GM18505 (cell line): ENCODE measurements at regions not wholly inside any gene's neighbourhood (a gene's known extent, or its start where the extent isn't known, plus 50 kb on each side); places are given as distances from the start of the nearest gene placed in this dataset.
A peak's percentile ranks its signal among the peaks of the same experiment; 100 is the strongest.

ENCODE experiments used
- ATAC-seq: cut with Tn5 transposase; IDR thresholded peaks from one replicate; pipeline ENCODE4 v1.9.1; 2021; ENCODE audit not compliant: unreplicated experiment
- POLR2A ChIP-seq: IDR thresholded peaks from 4 replicates; pipeline ENCODE4 v1.6.1; 2011; ENCODE audit warnings: borderline replicate concordance; ENCODE audit not compliant: insufficient read depth, insufficient read length; ENCODE audit errors: extremely low read depth

GRCh38 chr4:166635367-166635766 is 598.9 kb downstream of the SPOCK3 start:
- ATAC-seq, result no peak
- TF ChIP-seq POLR2A, result no peak

GRCh38 chr4:166637816-166638215 is 596.5 kb downstream of the SPOCK3 start:
- no peak for ATAC-seq
- TF ChIP-seq POLR2A, result no peak

- TF ChIP-seq POLR2A, result no peak
- ATAC-seq, result no peak
Measured at GRCh38 chr4:166655231-166655630, 579.1 kb downstream of the SPOCK3 start.

GRCh38 chr4:166655705-166656104 is 578.6 kb downstream of the SPOCK3 start:
- TF ChIP-seq POLR2A, result no peak
- no peak for ATAC-seq

- no peak for ATAC-seq
Measured at GRCh38 chr4:166657261-166657660, 577.0 kb downstream of the SPOCK3 start.

GRCh38 chr4:166658585-166658984 is 575.7 kb downstream of the SPOCK3 start:
- peak; percentile 27 for ATAC-seq
- no peak for TF ChIP-seq POLR2A

More at GRCh38 chr4:166657261-166657660, 577.0 kb downstream of the SPOCK3 start:
- no peak for TF ChIP-seq POLR2A

- peak; percentile 97 for ATAC-seq
- TF ChIP-seq POLR2A, result no peak
Measured at GRCh38 chr4:166662266-166662843, 571.9 kb downstream of the SPOCK3 start.

- ATAC-seq, result no peak
- no peak for TF ChIP-seq POLR2A
Measured at GRCh38 chr4:166670341-166670740, 564.0 kb downstream of the SPOCK3 start.

- TF ChIP-seq POLR2A, result no peak
- ATAC-seq, result no peak
Measured at GRCh38 chr4:166673911-166674310, 560.4 kb downstream of the SPOCK3 start.

GRCh38 chr4:166675411-166675810 is 558.9 kb downstream of the SPOCK3 start:
- no peak for ATAC-seq
- TF ChIP-seq POLR2A, result no peak

- ATAC-seq, result no peak
- no peak for TF ChIP-seq POLR2A
Measured at GRCh38 chr4:166680796-166681195, 553.5 kb downstream of the SPOCK3 start.

- no peak for ATAC-seq
- TF ChIP-seq POLR2A, result no peak
Measured at GRCh38 chr4:166682200-166682599, 552.1 kb downstream of the SPOCK3 start.
